ENCODE measurements at regions not wholly inside any gene's neighbourhood (a gene's known extent, or its start where the extent isn't known, plus 50 kb on each side); places are given as distances from the start of the nearest gene placed in this dataset.

DNA sequence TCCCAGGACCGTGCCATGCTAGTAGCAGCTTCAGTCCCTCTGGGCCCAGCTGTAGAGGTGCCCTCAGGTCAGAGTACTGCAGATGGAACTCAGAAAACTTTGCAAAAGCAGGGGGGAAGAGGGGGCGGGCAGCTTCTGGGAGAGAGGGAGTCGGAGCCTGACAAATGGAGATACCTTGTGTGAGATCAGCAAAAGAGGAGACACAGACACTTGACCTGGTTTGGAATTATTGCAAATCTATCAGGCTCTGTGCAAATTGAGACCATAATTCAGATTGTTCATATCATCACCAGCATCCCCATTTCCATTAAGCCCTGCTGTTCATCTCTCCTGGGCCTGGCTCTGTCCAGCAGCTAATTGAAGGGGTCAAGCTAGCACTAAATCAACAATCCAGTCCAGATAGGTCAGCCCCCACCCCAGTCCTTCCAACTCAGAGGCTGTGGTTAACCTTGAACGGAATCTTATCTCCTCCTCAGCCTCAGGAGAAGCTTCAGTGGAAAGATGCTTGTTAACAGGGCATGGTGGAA lies 292.6 kb upstream of the PLET1 start:
- TF ChIP-seq, protein P1, sequence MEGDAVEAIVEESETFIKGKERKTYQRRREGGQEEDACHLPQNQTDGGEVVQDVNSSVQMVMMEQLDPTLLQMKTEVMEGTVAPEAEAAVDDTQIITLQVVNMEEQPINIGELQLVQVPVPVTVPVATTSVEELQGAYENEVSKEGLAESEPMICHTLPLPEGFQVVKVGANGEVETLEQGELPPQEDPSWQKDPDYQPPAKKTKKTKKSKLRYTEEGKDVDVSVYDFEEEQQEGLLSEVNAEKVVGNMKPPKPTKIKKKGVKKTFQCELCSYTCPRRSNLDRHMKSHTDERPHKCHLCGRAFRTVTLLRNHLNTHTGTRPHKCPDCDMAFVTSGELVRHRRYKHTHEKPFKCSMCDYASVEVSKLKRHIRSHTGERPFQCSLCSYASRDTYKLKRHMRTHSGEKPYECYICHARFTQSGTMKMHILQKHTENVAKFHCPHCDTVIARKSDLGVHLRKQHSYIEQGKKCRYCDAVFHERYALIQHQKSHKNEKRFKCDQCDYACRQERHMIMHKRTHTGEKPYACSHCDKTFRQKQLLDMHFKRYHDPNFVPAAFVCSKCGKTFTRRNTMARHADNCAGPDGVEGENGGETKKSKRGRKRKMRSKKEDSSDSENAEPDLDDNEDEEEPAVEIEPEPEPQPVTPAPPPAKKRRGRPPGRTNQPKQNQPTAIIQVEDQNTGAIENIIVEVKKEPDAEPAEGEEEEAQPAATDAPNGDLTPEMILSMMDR (IDR thresholded peaks at IDR 0.05): no peak
- TF ChIP-seq POLR2A (IDR thresholded peaks at IDR 0.05): no peak
- ATAC-seq (no peak), DNase-seq (no peak)
- intact Hi-C loops (cut with DNase I): loop anchor here in 1 of 10 donors (10.0 kb wide), 1 partner anchor 328 kb away; the partner anchor contains the start of gene PTS
- no peak overlapping the region for H3K27ac ChIP-seq
- H3K4me1 ChIP-seq: no peaks in the 10 kb centered on the region
- no peaks in the 10 kb centered on the region for H3K9me3 ChIP-seq
- no peak overlapping the region for H3K4me3 ChIP-seq
- no peaks in the 10 kb centered on the region for H3K36me3 ChIP-seq
- no peaks in the 10 kb centered on the region for H3K27me3 ChIP-seq
- WGBS, 4 donors: 65 to 78% (median 70%) methylated on average over 4 of the region's 4 CpGs

DNA sequence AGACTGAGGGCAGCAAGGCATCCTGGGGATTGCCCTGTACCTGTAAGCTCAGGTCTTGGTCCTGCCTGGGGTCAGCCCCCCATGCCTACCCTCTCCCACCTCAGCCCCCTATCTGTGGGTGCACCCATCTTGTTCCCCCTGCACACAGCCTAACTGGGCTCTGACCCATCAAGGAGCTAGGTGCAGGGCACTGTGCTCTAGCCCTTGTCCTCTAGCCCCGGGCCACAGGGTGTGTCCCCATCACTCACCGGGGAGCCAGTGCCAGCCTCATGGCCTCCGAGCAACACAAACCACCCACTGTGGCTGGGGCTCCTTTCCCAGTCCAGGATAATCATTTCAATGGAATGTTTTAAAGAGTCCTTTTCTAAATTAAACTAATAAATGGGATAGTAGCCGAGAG lies 293.9 kb upstream of the PLET1 start:
- intact Hi-C loops (cut with DNase I): loop anchor here in 4 of 10 donors (2.0 to 10.0 kb wide), 3 partner anchors 264 to 330 kb away; partner anchors contain the start of gene PTS (in 1 of the 4)
- Histone ChIP-seq H3K27me3 (no peaks in the 10 kb centered on the region), H3K4me3 (no peak overlapping the region), H3K36me3 (no peaks in the 10 kb centered on the region), H3K27ac (no peak overlapping the region), H3K4me1 (no peaks in the 10 kb centered on the region), H3K9me3 (no peaks in the 10 kb centered on the region)
- no peak for TF ChIP-seq POLR2A (IDR thresholded peaks at IDR 0.05)
- TF ChIP-seq, protein P1 (IDR thresholded peaks at IDR 0.05): no peak
- DNase-seq: no peak
- WGBS, 4 donors: 80 to 86% (median 82%) methylated on average over 4 of the region's 4 CpGs
- ATAC-seq: no peak

DNA sequence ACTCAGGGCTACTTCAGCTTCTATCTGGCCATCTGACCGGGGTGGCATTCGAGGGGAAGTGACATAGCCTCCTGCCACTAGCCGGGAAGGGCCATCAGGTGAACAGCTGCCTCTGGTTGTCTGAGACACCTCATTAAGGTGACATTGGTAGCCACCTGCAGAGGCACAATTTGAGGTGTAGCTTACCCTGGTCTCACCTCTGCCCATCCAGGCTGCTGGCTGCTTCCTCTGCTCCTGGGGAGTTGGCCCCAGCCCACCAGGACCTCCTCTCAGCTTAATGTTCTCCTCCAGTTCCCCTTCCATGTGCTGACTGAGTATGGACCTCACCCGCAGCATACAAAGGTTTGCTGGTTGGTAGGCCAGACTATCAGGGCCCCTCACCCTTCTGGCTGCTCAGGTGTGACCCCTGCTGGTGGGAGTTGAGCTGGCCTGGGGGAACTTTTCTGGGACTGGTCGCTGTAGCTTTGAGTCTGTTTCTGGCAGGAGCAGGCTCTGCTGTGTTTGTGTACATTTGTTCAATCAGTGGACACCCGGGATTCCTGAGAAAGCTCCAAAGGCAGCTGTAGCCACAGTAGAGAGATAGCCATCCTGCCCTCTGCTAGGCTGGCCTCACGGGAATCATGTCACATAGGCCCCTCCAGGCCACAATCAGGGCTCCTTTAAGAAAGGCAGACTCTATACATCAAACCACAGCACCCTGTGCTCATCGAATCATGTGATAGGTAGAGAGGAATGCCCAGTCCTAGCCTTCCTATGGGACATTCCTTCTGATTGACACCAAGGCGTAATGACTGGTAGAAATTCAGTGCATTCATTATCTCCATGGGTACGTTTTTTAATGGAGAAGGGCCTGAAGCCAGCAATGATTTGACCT lies 295.1 kb upstream of the PLET1 start:
- Histone ChIP-seq H3K36me3 (no peaks in the 10 kb centered on the region), H3K4me1 (no peaks in the 10 kb centered on the region), H3K27me3 (no peaks in the 10 kb centered on the region), H3K4me3 (no peak overlapping the region), H3K9me3 (no peaks in the 10 kb centered on the region), H3K27ac (no peak overlapping the region)
- intact Hi-C loops (cut with DNase I): loop anchor here (1.0 to 10.0 kb wide), 6 partner anchors 263 to 331 kb away; partner anchors contain the start of gene PTS (in 1 of the 10)
- ATAC-seq (peak; percentile 43 to 88 (median 74)), DNase-seq (peak; percentile 35 to 72 (median 57))
- 55 to 67% (median 60%) methylated on average over 9 to 10 of the region's 10 CpGs for WGBS, 4 donors
- no peak for TF ChIP-seq POLR2A (IDR thresholded peaks at IDR 0.05)
- TF ChIP-seq, protein P1 (IDR thresholded peaks at IDR 0.05): peak; percentile 50 to 71 (median 66)

DNA sequence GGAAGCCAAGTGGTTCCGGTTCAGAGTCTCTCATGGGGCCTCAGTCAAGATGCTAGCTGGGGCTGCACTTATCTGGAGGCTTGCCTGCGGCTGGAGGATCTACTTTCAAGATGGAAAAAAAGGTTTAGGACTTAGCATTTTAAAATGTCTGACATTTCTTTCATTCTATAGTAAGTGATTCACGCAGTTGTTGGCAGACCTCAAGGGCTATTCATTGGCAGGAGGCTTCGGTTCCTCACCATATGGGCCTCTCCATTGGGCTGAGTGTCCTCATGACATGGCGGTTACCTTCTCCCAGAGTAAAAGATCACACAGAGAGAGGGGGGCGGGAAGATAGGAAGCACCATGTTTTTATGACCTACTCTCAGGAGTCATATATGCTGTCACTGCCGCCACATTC lies 298.0 kb upstream of the PLET1 start:
- no peaks in the 10 kb centered on the region for H3K36me3 ChIP-seq
- no peaks in the 10 kb centered on the region for H3K27me3 ChIP-seq
- TF ChIP-seq POLR2A (IDR thresholded peaks at IDR 0.05): no peak
- TF ChIP-seq, protein P1 (IDR thresholded peaks at IDR 0.05): no peak
- ATAC-seq (no peak), DNase-seq (no peak)
- no peaks in the 10 kb centered on the region for H3K9me3 ChIP-seq
- H3K4me1 ChIP-seq: peaks cover 0 to 4% (median under 1%) of the 10 kb centered on the region in 12 donors
- H3K4me3 ChIP-seq: no peak overlapping the region
- 76 to 85% (median 83%) methylated on average over 7 of the region's 7 CpGs for WGBS, 4 donors
- intact Hi-C loops (cut with DNase I): loop anchor here in 5 of 10 donors (5.0 to 10.0 kb wide), 3 partner anchors 266 to 334 kb away; partner anchors contain the start of gene PTS (in 1 of the 5)
- H3K27ac ChIP-seq: no peak overlapping the region
